H9 (cell line): ENCODE measurements at regions not wholly inside any gene's neighbourhood (a gene's known extent, or its start where the extent isn't known, plus 50 kb on each side); places are given as distances from the start of the nearest gene placed in this dataset.

ENCODE experiments used
- DNase-seq: peaks from one replicate; pipeline ENCODE4 v3.0.0-alpha.2; 2017
- H2AFZ ChIP-seq: one replicate; pipeline ENCODE4 v1.6.1; 2013; ENCODE audit warnings: mild to moderate bottlenecking, low read length, control low read depth, moderate library complexity
- H2AK5ac ChIP-seq: 2 replicates; pipeline ENCODE4 v1.6.1; 2013; ENCODE audit warnings: low read length, control low read depth, mixed read lengths; ENCODE audit not compliant: insufficient read length
- H2BK120ac ChIP-seq: one replicate; pipeline ENCODE4 v1.6.1; 2013; ENCODE audit warnings: low read depth, mild to moderate bottlenecking, low read length, control low read depth, inconsistent platforms; ENCODE audit not compliant: poor library complexity, severe bottlenecking
- H2BK12ac ChIP-seq: 2 replicates; pipeline ENCODE4 v1.6.1; 2013; ENCODE audit warnings: low read length, control low read depth, mixed read lengths, low read depth; ENCODE audit not compliant: insufficient read length
- H2BK15ac ChIP-seq: 2 replicates; pipeline ENCODE4 v1.6.1; 2013; ENCODE audit warnings: low read depth, low read length, control low read depth
- H2BK20ac ChIP-seq: one replicate; pipeline ENCODE4 v1.6.1; 2013; ENCODE audit warnings: low read depth, mild to moderate bottlenecking, low read length, control low read depth, inconsistent platforms; ENCODE audit not compliant: poor library complexity, severe bottlenecking
- H2BK5ac ChIP-seq: 2 replicates; pipeline ENCODE4 v1.6.1; 2013; ENCODE audit warnings: low read length, control low read depth, mixed read lengths; ENCODE audit not compliant: insufficient read length
- H3K14ac ChIP-seq: 2 replicates; pipeline ENCODE4 v1.6.1; 2013; ENCODE audit warnings: low read length, control low read depth; ENCODE audit not compliant: insufficient read depth
- H3K18ac ChIP-seq: 2 replicates; pipeline ENCODE4 v1.6.1; 2013; ENCODE audit warnings: low read depth, mild to moderate bottlenecking, mixed read lengths, low read length, control low read depth; ENCODE audit not compliant: insufficient read length
- H3K23ac ChIP-seq: 2 replicates; pipeline ENCODE4 v1.6.1; 2013; ENCODE audit warnings: low read length, control low read depth, mixed read lengths, low read depth; ENCODE audit not compliant: insufficient read length
- H3K23me2 ChIP-seq: 2 replicates; pipeline ENCODE4 v1.6.1; 2013; ENCODE audit warnings: low read depth, mild to moderate bottlenecking, mixed read lengths, low read length, control low read depth; ENCODE audit not compliant: insufficient read length, poor library complexity, severe bottlenecking
- H3K27ac ChIP-seq: 2 replicates; pipeline ENCODE4 v1.5.1; 2013; ENCODE audit warnings: low read length, control low read depth, mixed read lengths, low read depth; ENCODE audit not compliant: insufficient read length
- H3K27me3 ChIP-seq: 2 replicates; pipeline ENCODE4 v1.6.1; 2013; ENCODE audit warnings: low read length, control low read depth, inconsistent platforms; ENCODE audit not compliant: insufficient read depth
- H3K4ac ChIP-seq: 2 replicates; pipeline ENCODE4 v1.6.1; 2013; ENCODE audit warnings: low read depth, mild to moderate bottlenecking, control low read depth, inconsistent platforms, low read length, moderate library complexity
- H3K4me1 ChIP-seq: 2 replicates; pipeline ENCODE4 v1.6.1; 2013; ENCODE audit warnings: low read length, control low read depth, inconsistent platforms; ENCODE audit not compliant: insufficient read depth
- H3K4me2 ChIP-seq: 2 replicates; pipeline ENCODE4 v1.6.1; 2013; ENCODE audit warnings: low read length, control low read depth, mixed read lengths; ENCODE audit not compliant: insufficient read length, insufficient read depth
- H3K56ac ChIP-seq: 2 replicates; pipeline ENCODE4 v1.6.1; 2013; ENCODE audit warnings: low read depth, mild to moderate bottlenecking, mixed read lengths, low read length, control low read depth; ENCODE audit not compliant: insufficient read length
- H3K79me1 ChIP-seq: 2 replicates; pipeline ENCODE4 v1.6.1; 2013; ENCODE audit warnings: low read depth, mild to moderate bottlenecking, moderate library complexity, low read length, control low read depth, inconsistent platforms; ENCODE audit not compliant: insufficient read depth, poor library complexity, severe bottlenecking
- H3K79me2 ChIP-seq: 2 replicates; pipeline ENCODE4 v1.6.1; 2013; ENCODE audit warnings: low read length, control low read depth, inconsistent platforms; ENCODE audit not compliant: insufficient read depth
- H3K9ac ChIP-seq: 2 replicates; pipeline ENCODE4 v1.6.1; 2013; ENCODE audit warnings: low read length, control low read depth, mixed read lengths; ENCODE audit not compliant: insufficient read length; ENCODE audit errors: extremely low read depth
- H3K9me3 ChIP-seq: one replicate; pipeline ENCODE4 v1.6.1; 2013; ENCODE audit warnings: low read depth, low read length, inconsistent platforms; ENCODE audit not compliant: control insufficient read depth
- H3T11ph ChIP-seq: one replicate; pipeline ENCODE4 v1.6.1; 2013; ENCODE audit warnings: mild to moderate bottlenecking, low read length, control low read depth, inconsistent platforms
- H4K20me1 ChIP-seq: one replicate; pipeline ENCODE4 v1.6.1; 2013; ENCODE audit not compliant: control insufficient read depth, insufficient read length, insufficient read depth
- H4K5ac ChIP-seq: 2 replicates; pipeline ENCODE4 v1.6.1; 2013; ENCODE audit warnings: low read depth, mild to moderate bottlenecking, mixed read lengths, low read length, control low read depth; ENCODE audit not compliant: insufficient read length
- H4K8ac ChIP-seq: replicated peaks from 2 replicates; pipeline ENCODE4 v1.6.1; 2013; ENCODE audit warnings: low read length, control low read depth, mixed read lengths, low read depth; ENCODE audit not compliant: insufficient read length
- H4K91ac ChIP-seq: 2 replicates; pipeline ENCODE4 v1.6.1; 2013; ENCODE audit warnings: low read depth, mild to moderate bottlenecking, moderate library complexity, mixed read lengths, low read length, control low read depth; ENCODE audit not compliant: insufficient read length
- H3K27ac Mint-ChIP-seq, 3 experiments: 2 replicates in 2 of 3; 3 replicates in 1 of 3; pipeline ENCODE4 v1.8.0; 2020 to 2021; ENCODE audit warnings: mixed read lengths in 3 of 3, mild to moderate bottlenecking in 1 of 3, moderate library complexity in 1 of 3
- H3K27me3 Mint-ChIP-seq: 2 replicates; pipeline ENCODE4 v1.8.0; 2021; ENCODE audit warnings: low read depth, mild to moderate bottlenecking, moderate library complexity, mixed read lengths
- H3K36me3 Mint-ChIP-seq, 3 experiments: 2 replicates in 2 of 3; 3 replicates in 1 of 3; pipeline ENCODE4 v1.8.0; 2020 to 2021; ENCODE audit warnings: low read depth in 3 of 3, mixed read lengths in 3 of 3; ENCODE audit not compliant: insufficient read depth in 1 of 3
- H3K4me1 Mint-ChIP-seq, 2 experiments: 2 replicates each; pipeline ENCODE4 v1.8.0; 2020; ENCODE audit warnings: mixed read lengths in 2 of 2
- H3K4me3 Mint-ChIP-seq, 2 experiments: 2 replicates in 1 of 2; 3 replicates in 1 of 2; pipeline ENCODE4 v1.8.0; 2020 to 2021; ENCODE audit warnings: mild to moderate bottlenecking in 2 of 2, mixed read lengths in 2 of 2, moderate library complexity in 1 of 2
- H3K9me3 Mint-ChIP-seq, 2 experiments: 2 replicates in 1 of 2; 3 replicates in 1 of 2; pipeline ENCODE4 v1.8.0; 2020; ENCODE audit warnings: mild to moderate bottlenecking in 2 of 2, mixed read lengths in 2 of 2, moderate library complexity in 1 of 2
- WGBS: extraction: QIAGEN DNeasy Blood & Tissue Kit; methylation state at CpG from one replicate; pipeline ENCODE4 v1.1.7; 2013; ENCODE audit warnings: missing lambda C conversion rate, low lambda C conversion rate, mixed read lengths; ENCODE audit not compliant: insufficient read length; ENCODE audit errors: extremely low coverage; 5-methylcytosine and 5-hydroxymethylcytosine counted together
- TF ChIP-seq, protein P1 (sequence below): fragments of 200-600 bp; sonication (generic); conservative IDR thresholded peaks from 3 replicates; pipeline ENCODE4 v1.8.0; 2021; ENCODE audit warnings: antibody characterized with exemption, mild to moderate bottlenecking

DNA sequence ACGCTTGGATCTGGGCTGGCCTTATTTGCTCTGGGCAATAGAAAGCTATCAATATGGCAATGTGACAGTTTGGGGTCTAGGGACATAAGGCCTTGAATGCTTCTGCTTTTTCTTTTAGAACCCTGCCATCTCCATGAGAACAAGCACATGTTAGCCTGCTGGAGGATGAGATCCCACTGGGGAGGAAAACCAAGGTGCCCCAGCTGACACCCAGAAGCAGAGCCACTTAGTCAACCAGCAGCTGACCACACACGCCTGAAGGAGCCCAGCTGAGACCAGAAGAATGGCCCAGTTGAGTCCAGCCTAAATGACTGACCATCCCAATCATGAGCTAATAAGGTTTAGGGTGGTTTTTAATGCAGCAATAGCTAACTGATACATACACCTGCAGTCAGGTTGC is 171.2 kb downstream of the AHSP start:
- no peak overlapping the region for H3K9ac ChIP-seq
- peaks cover 4% of the 10 kb centered on the region for H3K23me2 ChIP-seq
- no peaks in the 10 kb centered on the region for H4K20me1 ChIP-seq
- no peaks in the 10 kb centered on the region for H3K27me3 ChIP-seq
- H3K4ac ChIP-seq = no peak overlapping the region
- no peak overlapping the region for H2AK5ac ChIP-seq
- Mint-ChIP-seq H3K4me1 (peaks cover 9% of the 10 kb centered on the region in 2 experiments), H3K27me3 (peaks cover 4% of the 10 kb centered on the region), H3K27ac (no peak overlapping the region), H3K9me3 (no peaks in the 10 kb centered on the region; a peak in 1 of 5 replicates), H3K36me3 (peaks cover 12 to 16% (median 12%) of the 10 kb centered on the region in 3 experiments), H3K4me3 (no peak overlapping the region)
- no peak overlapping the region for H4K8ac ChIP-seq
- no peak overlapping the region for H2BK5ac ChIP-seq
- TF ChIP-seq, protein P1, sequence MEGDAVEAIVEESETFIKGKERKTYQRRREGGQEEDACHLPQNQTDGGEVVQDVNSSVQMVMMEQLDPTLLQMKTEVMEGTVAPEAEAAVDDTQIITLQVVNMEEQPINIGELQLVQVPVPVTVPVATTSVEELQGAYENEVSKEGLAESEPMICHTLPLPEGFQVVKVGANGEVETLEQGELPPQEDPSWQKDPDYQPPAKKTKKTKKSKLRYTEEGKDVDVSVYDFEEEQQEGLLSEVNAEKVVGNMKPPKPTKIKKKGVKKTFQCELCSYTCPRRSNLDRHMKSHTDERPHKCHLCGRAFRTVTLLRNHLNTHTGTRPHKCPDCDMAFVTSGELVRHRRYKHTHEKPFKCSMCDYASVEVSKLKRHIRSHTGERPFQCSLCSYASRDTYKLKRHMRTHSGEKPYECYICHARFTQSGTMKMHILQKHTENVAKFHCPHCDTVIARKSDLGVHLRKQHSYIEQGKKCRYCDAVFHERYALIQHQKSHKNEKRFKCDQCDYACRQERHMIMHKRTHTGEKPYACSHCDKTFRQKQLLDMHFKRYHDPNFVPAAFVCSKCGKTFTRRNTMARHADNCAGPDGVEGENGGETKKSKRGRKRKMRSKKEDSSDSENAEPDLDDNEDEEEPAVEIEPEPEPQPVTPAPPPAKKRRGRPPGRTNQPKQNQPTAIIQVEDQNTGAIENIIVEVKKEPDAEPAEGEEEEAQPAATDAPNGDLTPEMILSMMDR = no peak
- no peak overlapping the region for H3K23ac ChIP-seq
- no peak overlapping the region for H3K56ac ChIP-seq
- peaks cover 3% of the 10 kb centered on the region for H3K79me1 ChIP-seq
- no peaks in the 10 kb centered on the region for H3K4me1 ChIP-seq
- no peak overlapping the region for H3K27ac ChIP-seq
- H2BK12ac ChIP-seq = no peak overlapping the region
- H2BK15ac ChIP-seq = no peak overlapping the region
- no peak overlapping the region for H2BK20ac ChIP-seq
- peaks cover 6% of the 10 kb centered on the region; the same call in 1 of the 2 replicates for H3K79me2 ChIP-seq
- no peak overlapping the region for H2BK120ac ChIP-seq
- DNase-seq = no peak
- no peak overlapping the region for H4K5ac ChIP-seq
- H3K18ac ChIP-seq = no peak overlapping the region
- H3K4me2 ChIP-seq = no peak overlapping the region
- no peaks in the 10 kb centered on the region for H3K9me3 ChIP-seq
- no peak overlapping the region for H4K91ac ChIP-seq
- H3K14ac ChIP-seq = no peak overlapping the region
- H3T11ph ChIP-seq = no peak overlapping the region
- H2AFZ ChIP-seq = no peak overlapping the region
- WGBS = no CpG with 5 or more reads among the region's 2 CpGs
